Glutamatergic neuron (in vitro differentiated cells): ENCODE measurements at regions not wholly inside any gene's neighbourhood (a gene's known extent, or its start where the extent isn't known, plus 50 kb on each side); places are given as distances from the start of the nearest gene placed in this dataset.

ENCODE experiments used
- DNase-seq: peaks from one replicate; pipeline ENCODE4 v3.0.0; 2022
- H3K27ac Mint-ChIP-seq: one replicate; pipeline ENCODE4 v1.8.0; 2020; ENCODE audit warnings: mild to moderate bottlenecking, mixed read lengths, inconsistent platforms; ENCODE audit not compliant: unreplicated experiment
- H3K27me3 Mint-ChIP-seq: one replicate; pipeline ENCODE4 v1.8.0; 2020; ENCODE audit warnings: mild to moderate bottlenecking, moderate library complexity, mixed read lengths, inconsistent platforms; ENCODE audit not compliant: unreplicated experiment
- H3K36me3 Mint-ChIP-seq: one replicate; pipeline ENCODE4 v1.8.0; 2020; ENCODE audit warnings: mild to moderate bottlenecking, mixed read lengths, inconsistent platforms; ENCODE audit not compliant: unreplicated experiment
- H3K4me1 Mint-ChIP-seq: one replicate; pipeline ENCODE4 v1.8.0; 2020; ENCODE audit warnings: mild to moderate bottlenecking, low read depth, mixed read lengths, inconsistent platforms; ENCODE audit not compliant: unreplicated experiment
- H3K4me3 Mint-ChIP-seq: one replicate; pipeline ENCODE4 v1.8.0; 2020; ENCODE audit warnings: mild to moderate bottlenecking, mixed read lengths, inconsistent platforms; ENCODE audit not compliant: unreplicated experiment
- H3K9me3 Mint-ChIP-seq: one replicate; pipeline ENCODE4 v1.8.0; 2020; ENCODE audit warnings: mild to moderate bottlenecking, moderate library complexity, mixed read lengths, inconsistent platforms; ENCODE audit not compliant: unreplicated experiment
- TF ChIP-seq, protein P1 (sequence below): fragments of 200-600 bp; sonication (generic); IDR thresholded peaks from one replicate; pipeline ENCODE4 v1.5.0; 2021; ENCODE audit not compliant: partially characterized antibody, unreplicated experiment

DNA sequence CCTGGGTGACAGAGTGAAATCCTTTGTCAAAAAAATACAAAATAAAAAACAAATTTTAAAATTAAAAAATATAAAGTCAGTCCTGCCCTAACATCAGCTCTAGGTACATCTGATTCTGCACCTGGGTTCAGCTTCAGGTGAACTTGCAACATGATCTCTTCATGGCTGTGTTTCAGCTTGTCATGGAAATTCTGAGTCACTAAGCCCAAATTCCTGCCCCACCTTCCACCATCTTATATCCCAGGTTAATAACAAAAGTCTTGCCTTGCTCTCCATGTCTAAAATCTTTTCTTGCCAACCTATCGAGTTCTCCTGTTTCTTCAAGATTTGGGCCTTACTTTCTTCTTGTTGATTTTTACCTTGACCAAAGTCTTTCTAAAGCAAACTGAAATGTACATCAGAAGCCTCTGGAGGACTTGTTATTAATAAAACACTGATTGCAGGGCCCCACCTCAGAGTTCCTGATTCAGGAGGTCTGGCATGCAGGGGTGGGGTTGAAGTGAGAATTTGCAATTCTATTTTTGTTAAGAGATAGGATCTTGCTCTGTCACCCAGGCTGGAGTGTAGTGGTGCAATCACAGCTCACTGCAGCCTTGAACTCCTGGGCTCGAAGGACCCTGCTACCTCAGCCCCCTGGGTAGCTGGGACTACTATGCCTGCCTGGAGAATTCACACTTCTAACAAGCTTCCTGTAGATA lies 125.8 kb upstream of the VCX3A start:
- H3K4me1 Mint-ChIP-seq = no peaks in the 10 kb centered on the region
- H3K9me3 Mint-ChIP-seq = no peaks in the 10 kb centered on the region
- TF ChIP-seq, protein P1, sequence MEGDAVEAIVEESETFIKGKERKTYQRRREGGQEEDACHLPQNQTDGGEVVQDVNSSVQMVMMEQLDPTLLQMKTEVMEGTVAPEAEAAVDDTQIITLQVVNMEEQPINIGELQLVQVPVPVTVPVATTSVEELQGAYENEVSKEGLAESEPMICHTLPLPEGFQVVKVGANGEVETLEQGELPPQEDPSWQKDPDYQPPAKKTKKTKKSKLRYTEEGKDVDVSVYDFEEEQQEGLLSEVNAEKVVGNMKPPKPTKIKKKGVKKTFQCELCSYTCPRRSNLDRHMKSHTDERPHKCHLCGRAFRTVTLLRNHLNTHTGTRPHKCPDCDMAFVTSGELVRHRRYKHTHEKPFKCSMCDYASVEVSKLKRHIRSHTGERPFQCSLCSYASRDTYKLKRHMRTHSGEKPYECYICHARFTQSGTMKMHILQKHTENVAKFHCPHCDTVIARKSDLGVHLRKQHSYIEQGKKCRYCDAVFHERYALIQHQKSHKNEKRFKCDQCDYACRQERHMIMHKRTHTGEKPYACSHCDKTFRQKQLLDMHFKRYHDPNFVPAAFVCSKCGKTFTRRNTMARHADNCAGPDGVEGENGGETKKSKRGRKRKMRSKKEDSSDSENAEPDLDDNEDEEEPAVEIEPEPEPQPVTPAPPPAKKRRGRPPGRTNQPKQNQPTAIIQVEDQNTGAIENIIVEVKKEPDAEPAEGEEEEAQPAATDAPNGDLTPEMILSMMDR = no peak
- H3K4me3 Mint-ChIP-seq = no peak overlapping the region
- no peak overlapping the region for H3K27ac Mint-ChIP-seq
- DNase-seq = no peak
- no peaks in the 10 kb centered on the region for H3K36me3 Mint-ChIP-seq
- H3K27me3 Mint-ChIP-seq = no peaks in the 10 kb centered on the region

DNA sequence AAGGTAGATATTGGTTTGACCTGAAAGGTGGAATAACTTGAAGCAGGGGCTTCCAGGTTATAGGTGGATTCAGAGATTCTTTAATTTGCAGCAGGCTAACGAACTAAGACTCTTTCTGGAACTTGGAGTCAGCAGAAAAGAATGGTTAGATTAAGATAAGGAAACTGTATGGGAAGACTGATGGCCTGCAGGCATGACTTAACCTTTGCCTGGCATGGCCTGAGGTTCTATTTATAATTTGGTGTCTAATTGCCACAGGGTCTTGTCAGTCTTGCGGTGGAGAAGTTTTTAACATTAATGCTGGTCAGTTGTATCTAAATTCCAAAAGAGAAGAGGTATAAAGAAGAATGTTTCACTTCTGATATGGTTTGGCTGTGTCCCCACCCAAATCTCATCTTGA lies 110.3 kb upstream of the VCX3A start:
- Mint-ChIP-seq H3K27ac (no peak overlapping the region), H3K36me3 (no peaks in the 10 kb centered on the region), H3K4me1 (no peaks in the 10 kb centered on the region), H3K4me3 (no peak overlapping the region), H3K9me3 (peaks cover 2% of the 10 kb centered on the region), H3K27me3 (no peaks in the 10 kb centered on the region)
- TF ChIP-seq, protein P1 = no peak
- no peak for DNase-seq

DNA sequence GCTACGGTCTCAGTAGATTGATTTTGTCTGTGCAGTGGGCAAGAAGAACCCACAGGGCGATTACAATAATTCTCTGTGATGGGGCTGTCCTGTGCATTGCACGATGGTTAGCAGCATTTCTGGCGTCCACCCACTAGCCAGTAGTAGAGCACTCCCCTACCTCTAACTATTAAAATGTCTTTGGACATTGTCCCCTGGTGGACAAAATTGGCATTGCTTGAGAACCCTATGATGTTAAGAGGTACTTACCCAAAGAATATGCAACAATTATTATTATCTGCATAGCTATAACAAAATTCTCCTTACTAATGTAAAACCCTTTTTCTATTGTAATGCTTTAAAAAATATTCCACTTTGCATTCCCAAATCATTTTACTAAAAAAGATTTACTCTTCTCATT lies 109.5 kb upstream of the VCX3A start:
- H3K4me1 Mint-ChIP-seq = no peaks in the 10 kb centered on the region
- no peaks in the 10 kb centered on the region for H3K36me3 Mint-ChIP-seq
- H3K4me3 Mint-ChIP-seq = no peak overlapping the region
- H3K27ac Mint-ChIP-seq = no peak overlapping the region
- peaks cover 2% of the 10 kb centered on the region for H3K9me3 Mint-ChIP-seq
- no peak for DNase-seq
- TF ChIP-seq, protein P1 = peak; percentile 57
- H3K27me3 Mint-ChIP-seq = no peaks in the 10 kb centered on the region

DNA sequence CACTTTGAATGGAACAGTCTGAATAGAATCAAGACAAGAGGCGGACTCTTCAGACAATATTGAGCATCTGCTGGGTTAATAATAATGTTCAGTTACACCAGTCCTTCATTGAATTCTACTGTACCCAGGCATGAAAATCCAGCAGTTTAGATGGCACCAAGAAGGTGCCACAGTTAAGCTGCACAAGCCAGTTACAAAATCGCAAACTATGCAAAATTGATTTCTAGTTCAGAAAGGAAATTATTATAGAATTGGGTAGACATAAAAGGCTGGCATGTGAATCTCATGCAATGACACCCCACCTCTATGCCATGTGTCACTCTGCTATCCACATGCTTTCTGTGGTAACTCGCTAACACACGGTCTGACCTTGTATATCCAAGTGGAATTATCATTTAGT lies 105.8 kb upstream of the VCX3A start:
- Mint-ChIP-seq H3K4me1 (no peaks in the 10 kb centered on the region), H3K27ac (no peak overlapping the region), H3K4me3 (no peak overlapping the region), H3K9me3 (peaks cover 1% of the 10 kb centered on the region), H3K27me3 (no peaks in the 10 kb centered on the region), H3K36me3 (no peaks in the 10 kb centered on the region)
- DNase-seq = no peak
- TF ChIP-seq, protein P1 = no peak

DNA sequence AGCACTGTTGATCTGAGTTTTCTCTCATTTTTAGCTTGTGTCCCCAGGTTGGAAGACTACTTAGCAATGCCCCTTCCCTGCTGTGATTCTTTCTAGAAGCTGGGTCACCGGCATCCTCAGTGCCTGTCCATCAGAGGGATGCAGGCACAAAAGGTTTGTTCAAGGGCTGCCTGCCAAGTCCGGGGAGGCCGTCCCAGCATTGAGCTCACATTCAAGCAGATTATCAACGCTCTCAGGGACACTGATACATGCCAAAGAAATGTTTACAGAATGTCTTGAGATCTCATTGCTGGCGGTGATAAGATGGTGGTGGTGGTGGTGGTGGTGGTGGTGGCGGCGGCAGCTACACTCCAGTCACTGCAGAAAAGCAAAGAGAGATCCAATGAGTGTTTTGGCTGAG lies 79.6 kb upstream of the VCX3A start:
- H3K4me1 Mint-ChIP-seq = no peaks in the 10 kb centered on the region
- H3K27me3 Mint-ChIP-seq = no peaks in the 10 kb centered on the region
- no peaks in the 10 kb centered on the region for H3K9me3 Mint-ChIP-seq
- no peak for DNase-seq
- no peak overlapping the region for H3K4me3 Mint-ChIP-seq
- no peaks in the 10 kb centered on the region for H3K36me3 Mint-ChIP-seq
- TF ChIP-seq, protein P1 = no peak
- no peak overlapping the region for H3K27ac Mint-ChIP-seq
